NCI-H2107 treated with DMSO at 0.1 percent for 48 hours (cell line): ENCODE measurements at regions not wholly inside any gene's neighbourhood (a gene's known extent, or its start where the extent isn't known, plus 50 kb on each side); places are given as distances from the start of the nearest gene placed in this dataset.
"Not testable (repeated sequence)": the region's sequence is repeated elsewhere in the genome, so short reads cannot be mapped to it uniquely, and the experiment has no call there.

Source experiments
- DNase-seq: peaks from one replicate; lab custom pipeline; 2025; ENCODE audit not compliant: unreplicated experiment; lab: John Stamatoyannopoulos, UW

- no peak for DNase-seq
Measured at GRCh38 chr2:107094450-107094986, 208.6 kb upstream of the ST6GAL2 start.

GRCh38 chr2:107102176-107102575 lies 216.2 kb upstream of the ST6GAL2 start:
- DNase-seq = no peak

GRCh38 chr2:107107351-107107750 lies 221.4 kb upstream of the ST6GAL2 start:
- DNase-seq = no peak

GRCh38 chr2:107108556-107108955 lies 222.6 kb upstream of the ST6GAL2 start:
- DNase-seq = no peak

- no peak for DNase-seq
Measured at GRCh38 chr2:107111623-107112022, 225.7 kb upstream of the ST6GAL2 start.

- DNase-seq = no peak
Measured at GRCh38 chr2:107112561-107112960, 226.6 kb upstream of the ST6GAL2 start.

- no peak for DNase-seq
Measured at GRCh38 chr2:107128381-107128780, 242.4 kb upstream of the ST6GAL2 start.

- no peak for DNase-seq
Measured at GRCh38 chr2:107132070-107132469, 246.1 kb upstream of the ST6GAL2 start.

- DNase-seq = no peak
Measured at GRCh38 chr2:107132746-107133145, 246.8 kb upstream of the ST6GAL2 start.

GRCh38 chr2:107133412-107133811 lies 247.4 kb upstream of the ST6GAL2 start:
- DNase-seq = no peak

- DNase-seq = no peak
Measured at GRCh38 chr2:107136733-107137132, 250.8 kb upstream of the ST6GAL2 start.

GRCh38 chr2:107137706-107138105 lies 251.7 kb upstream of the ST6GAL2 start:
- no peak for DNase-seq

GRCh38 chr2:107146181-107146580 lies 260.2 kb upstream of the ST6GAL2 start:
- DNase-seq = no peak

- DNase-seq = not testable (repeated sequence)
Measured at GRCh38 chr2:107146645-107147044, 260.7 kb upstream of the ST6GAL2 start.

GRCh38 chr2:107148055-107148454 lies 262.1 kb upstream of the ST6GAL2 start:
- no peak for DNase-seq

GRCh38 chr2:107148496-107148895 lies 262.5 kb upstream of the ST6GAL2 start:
- DNase-seq = no peak

GRCh38 chr2:107160640-107161239 lies 274.8 kb upstream of the ST6GAL2 start:
- DNase-seq = no peak

GRCh38 chr2:107168141-107168540 lies 282.2 kb upstream of the ST6GAL2 start:
- DNase-seq = no peak

GRCh38 chr2:107174171-107174570 lies 288.2 kb upstream of the ST6GAL2 start:
- no peak for DNase-seq

- no peak for DNase-seq
Measured at GRCh38 chr2:107182981-107183380, 297.0 kb upstream of the ST6GAL2 start.

- no peak for DNase-seq
Measured at GRCh38 chr2:107187870-107188269, 301.9 kb upstream of the ST6GAL2 start.

GRCh38 chr2:107195631-107196030 lies 309.7 kb upstream of the ST6GAL2 start:
- DNase-seq = no peak

GRCh38 chr2:107197594-107198294 lies 311.8 kb upstream of the ST6GAL2 start:
- peak; percentile 2 for DNase-seq
